ENCODE measurements at regions not wholly inside any gene's neighbourhood (a gene's known extent, or its start where the extent isn't known, plus 50 kb on each side); places are given as distances from the start of the nearest gene placed in this dataset.
"Not testable (repeated sequence)": the region's sequence is repeated elsewhere in the genome, so short reads cannot be mapped to it uniquely, and the experiment has no call there.

GRCh38 chr9:28956116-28956880 lies 1383.0 kb upstream of the C9orf72 start:
- peak; percentile 0 for DNase-seq

- DNase-seq, result no peak
Observed at GRCh38 chr9:28960602-28961001, 1387.3 kb upstream of the C9orf72 start.

- DNase-seq, result peak; percentile 67
Observed at GRCh38 chr9:28961623-28962022, 1388.3 kb upstream of the C9orf72 start.

GRCh38 chr9:28967226-28967625 lies 1393.9 kb upstream of the C9orf72 start:
- DNase-seq, result no peak

GRCh38 chr9:28970241-28970654 lies 1397.0 kb upstream of the C9orf72 start:
- DNase-seq, result no peak

- DNase-seq, result no peak
Observed at GRCh38 chr9:28971881-28972280, 1398.6 kb upstream of the C9orf72 start.

- no peak for DNase-seq
Observed at GRCh38 chr9:28976250-28976649, 1403.0 kb upstream of the C9orf72 start.

GRCh38 chr9:28976684-28977083 lies 1403.4 kb upstream of the C9orf72 start:
- no peak for DNase-seq

GRCh38 chr9:28981129-28981528 lies 1407.8 kb upstream of the C9orf72 start:
- DNase-seq, result no peak

- no peak for DNase-seq
Observed at GRCh38 chr9:28981711-28982110, 1408.4 kb upstream of the C9orf72 start.

- no peak for DNase-seq
Observed at GRCh38 chr9:28984016-28984415, 1410.7 kb upstream of the C9orf72 start.

- not testable (repeated sequence) for DNase-seq
Observed at GRCh38 chr9:28990009-28990408, 1416.7 kb upstream of the C9orf72 start.

GRCh38 chr9:28999057-28999456 lies 1425.8 kb upstream of the C9orf72 start:
- no peak for DNase-seq

GRCh38 chr9:28999806-29000205 lies 1426.5 kb upstream of the C9orf72 start:
- no peak for DNase-seq

- no peak for DNase-seq
Observed at GRCh38 chr9:29001006-29001405, 1427.7 kb upstream of the C9orf72 start.

- no peak for DNase-seq
Observed at GRCh38 chr9:29004988-29005387, 1431.7 kb upstream of the C9orf72 start.

- DNase-seq, result peak; percentile 2
Observed at GRCh38 chr9:29006628-29007027, 1433.3 kb upstream of the C9orf72 start.

GRCh38 chr9:29012911-29013310 lies 1439.6 kb upstream of the C9orf72 start:
- no peak for DNase-seq

GRCh38 chr9:29021632-29022031 lies 1448.4 kb upstream of the C9orf72 start:
- DNase-seq, result no peak

- no peak for DNase-seq
Observed at GRCh38 chr9:29038332-29038731, 1465.1 kb upstream of the C9orf72 start.

GRCh38 chr9:29039258-29039657 lies 1466.0 kb upstream of the C9orf72 start:
- no peak for DNase-seq

GRCh38 chr9:29043072-29043471 lies 1469.8 kb upstream of the C9orf72 start:
- no peak for DNase-seq

- no peak for DNase-seq
Observed at GRCh38 chr9:29044959-29045358, 1471.7 kb upstream of the C9orf72 start.

- no peak for DNase-seq
Observed at GRCh38 chr9:29060041-29060440, 1486.8 kb upstream of the C9orf72 start.

- no peak for DNase-seq
Observed at GRCh38 chr9:29062446-29062845, 1489.2 kb upstream of the C9orf72 start.

All from NCI-H82 (cell line).